Vagina (tissue), 2 donors: ENCODE measurements at regions not wholly inside any gene's neighbourhood (a gene's known extent, or its start where the extent isn't known, plus 50 kb on each side); places are given as distances from the start of the nearest gene placed in this dataset.

Experiments
- CTCF ChIP-seq, 3 experiments: fragments of 450-650 bp in 2 of 3; fragments of 200-600 bp in 1 of 3; sonication (generic) in 1 of 3; IDR thresholded peaks; one replicate each; pipeline ENCODE4 v1.5.1; 2017 to 2019; ENCODE audit warnings: antibody characterized with exemption in 3 of 3, mild to moderate bottlenecking in 2 of 3, moderate library complexity in 2 of 3
- POLR2A ChIP-seq, 2 donors: fragments of 450-650 bp; IDR thresholded peaks; one replicate each; pipeline ENCODE4 v1.6.1; 2017; ENCODE audit warnings: antibody characterized with exemption in 2 of 2, mild to moderate bottlenecking in 2 of 2, moderate library complexity in 2 of 2
- POLR2AphosphoS5 ChIP-seq, 2 donors: sonication (generic); formaldehyde crosslinking; IDR thresholded peaks; one replicate each; pipeline ENCODE4 v1.9.0; 2017; ENCODE audit warnings: antibody characterized with exemption in 2 of 2, mild to moderate bottlenecking in 2 of 2, low read depth in 1 of 2; ENCODE audit not compliant: insufficient read depth in 1 of 2

DNA sequence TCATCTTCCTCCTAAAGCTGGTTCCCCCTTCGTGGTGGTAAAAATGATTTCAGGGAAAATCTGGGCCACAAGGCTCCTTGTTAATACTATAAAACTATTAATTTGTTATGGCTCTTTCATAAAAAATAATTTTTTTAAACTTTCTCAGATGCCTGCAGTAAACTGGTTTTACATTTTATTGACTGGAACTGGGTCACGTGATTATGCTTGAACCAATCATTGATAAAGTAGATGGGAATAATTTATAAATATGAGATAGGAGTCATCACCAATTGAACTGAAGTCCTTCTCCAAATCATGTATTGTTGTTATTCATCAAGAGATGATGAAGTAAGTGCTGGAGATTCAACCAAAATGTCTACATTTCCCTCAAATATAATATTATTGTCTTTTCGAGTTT is 138.4 kb downstream of the SLC17A6 start:
- no peak for TF ChIP-seq CTCF (IDR thresholded peaks at IDR 0.05)
- TF ChIP-seq POLR2A (IDR thresholded peaks at IDR 0.05), result no peak
- no peak for TF ChIP-seq POLR2AphosphoS5 (IDR thresholded peaks at IDR 0.05; ENCODE audit: insufficient read depth in 1 of 2, low read depth in 1 of 2)
